HFFc6 (cell line): ENCODE measurements at regions not wholly inside any gene's neighbourhood (a gene's known extent, or its start where the extent isn't known, plus 50 kb on each side); places are given as distances from the start of the nearest gene placed in this dataset.

Source experiments
- DNase-seq: peaks from one replicate; pipeline ENCODE4 v3.0.0-alpha.2; 2018
- H3K27ac Mint-ChIP-seq: 2 replicates; pipeline ENCODE4 v1.8.0; 2020; ENCODE audit warnings: mild to moderate bottlenecking, mixed read lengths
- H3K27me3 Mint-ChIP-seq: 2 replicates; pipeline ENCODE4 v1.8.0; 2021; ENCODE audit warnings: mild to moderate bottlenecking, moderate library complexity, mixed read lengths; ENCODE audit not compliant: insufficient read depth
- H3K36me3 Mint-ChIP-seq: 2 replicates; pipeline ENCODE4 v1.8.0; 2021; ENCODE audit warnings: low read depth, mixed read lengths
- H3K4me1 Mint-ChIP-seq: 2 replicates; pipeline ENCODE4 v1.8.0; 2020; ENCODE audit warnings: low read depth, mixed read lengths
- H3K4me3 Mint-ChIP-seq: 2 replicates; pipeline ENCODE4 v1.8.0; 2020; ENCODE audit warnings: mild to moderate bottlenecking, moderate library complexity, mixed read lengths
- H3K9me3 Mint-ChIP-seq: 2 replicates; pipeline ENCODE4 v1.8.0; 2020; ENCODE audit warnings: mild to moderate bottlenecking, mixed read lengths
- CTCF ChIP-seq: fragments of 200-600 bp; sonication (generic); IDR thresholded peaks from 2 replicates; pipeline ENCODE4 v1.5.0; 2021; ENCODE audit warnings: antibody characterized with exemption, mild to moderate bottlenecking

- Mint-ChIP-seq H3K4me3 (no peak overlapping the region), H3K36me3 (no peaks in the 10 kb centered on the region), H3K27ac (no peak overlapping the region), H3K4me1 (no peaks in the 10 kb centered on the region), H3K9me3 (peaks cover 41% of the 10 kb centered on the region), H3K27me3 (no peaks in the 10 kb centered on the region)
- no peak for TF ChIP-seq CTCF
- no peak for DNase-seq
Measured at GRCh38 chr1:73811798-73812197, 386.2 kb downstream of the LRRIQ3 start.

- Mint-ChIP-seq H3K4me3 (no peak overlapping the region), H3K27me3 (no peaks in the 10 kb centered on the region; the same call in 1 of the 2 replicates), H3K4me1 (no peaks in the 10 kb centered on the region), H3K27ac (no peak overlapping the region), H3K9me3 (peaks cover 17% of the 10 kb centered on the region), H3K36me3 (no peaks in the 10 kb centered on the region)
- no peak for TF ChIP-seq CTCF
- no peak for DNase-seq
Measured at GRCh38 chr1:73804935-73805334, 393.0 kb downstream of the LRRIQ3 start.

GRCh38 chr1:73803380-73803779 is 394.6 kb downstream of the LRRIQ3 start:
- Mint-ChIP-seq H3K9me3 (peaks cover 10% of the 10 kb centered on the region), H3K36me3 (no peaks in the 10 kb centered on the region), H3K4me3 (no peak overlapping the region), H3K4me1 (no peaks in the 10 kb centered on the region), H3K27ac (no peak overlapping the region), H3K27me3 (no peaks in the 10 kb centered on the region; the same call in 1 of the 2 replicates)
- no peak for DNase-seq
- TF ChIP-seq CTCF = no peak

GRCh38 chr1:73801912-73802429 is 396.0 kb downstream of the LRRIQ3 start:
- DNase-seq = no peak
- no peaks in the 10 kb centered on the region for H3K4me1 Mint-ChIP-seq
- no peak overlapping the region for H3K27ac Mint-ChIP-seq
- no peaks in the 10 kb centered on the region for H3K36me3 Mint-ChIP-seq
- no peak for TF ChIP-seq CTCF
- peaks cover 10% of the 10 kb centered on the region for H3K9me3 Mint-ChIP-seq
- no peak overlapping the region for H3K4me3 Mint-ChIP-seq
- H3K27me3 Mint-ChIP-seq = no peaks in the 10 kb centered on the region; the same call in 1 of the 2 replicates

- no peaks in the 10 kb centered on the region for H3K4me1 Mint-ChIP-seq
- H3K9me3 Mint-ChIP-seq = peaks cover 12% of the 10 kb centered on the region
- no peak for DNase-seq
- H3K4me3 Mint-ChIP-seq = no peak overlapping the region
- H3K27me3 Mint-ChIP-seq = no peaks in the 10 kb centered on the region
- no peak for TF ChIP-seq CTCF
- no peak overlapping the region for H3K27ac Mint-ChIP-seq
- H3K36me3 Mint-ChIP-seq = no peaks in the 10 kb centered on the region
Measured at GRCh38 chr1:73800376-73800775, 397.6 kb downstream of the LRRIQ3 start.

- Mint-ChIP-seq H3K27ac (no peak overlapping the region), H3K36me3 (no peaks in the 10 kb centered on the region), H3K27me3 (no peaks in the 10 kb centered on the region), H3K4me1 (no peaks in the 10 kb centered on the region), H3K9me3 (peaks cover 52% of the 10 kb centered on the region), H3K4me3 (no peak overlapping the region)
- TF ChIP-seq CTCF = no peak
- no peak for DNase-seq
Measured at GRCh38 chr1:73789965-73790364, 408.0 kb downstream of the LRRIQ3 start.
